ENCODE measurements at regions not wholly inside any gene's neighbourhood (a gene's known extent, or its start where the extent isn't known, plus 50 kb on each side); places are given as distances from the start of the nearest gene placed in this dataset.

GRCh38 chr2:37797081-37797480, 125.6 kb upstream of the CDC42EP3 start:
- no peak for TF ChIP-seq REST (IDR thresholded peaks at IDR 0.05; ENCODE audit: insufficient read depth in 1 of 2, low read depth in 2 of 2, low read length in 2 of 2)
- TF ChIP-seq SIN3A (IDR thresholded peaks at IDR 0.05; ENCODE audit: borderline replicate concordance, insufficient read depth, low read length), result no peak
- no peak for TF ChIP-seq POLR2AphosphoS5 (IDR thresholded peaks at IDR 0.05; ENCODE audit: low read depth, low read length)
- no peak for TF ChIP-seq TAF1 (IDR thresholded peaks at IDR 0.05; ENCODE audit: borderline replicate concordance, insufficient read depth, low read length)
